ENCODE measurements at regions not wholly inside any gene's neighbourhood (a gene's known extent, or its start where the extent isn't known, plus 50 kb on each side); places are given as distances from the start of the nearest gene placed in this dataset.
"Not testable (repeated sequence)": the region's sequence is repeated elsewhere in the genome, so short reads cannot be mapped to it uniquely, and the experiment has no call there.

- H4K20me1 ChIP-seq (ENCODE audit: low read depth) = no peaks in the 10 kb centered on the region
- H3K4me3 Mint-ChIP-seq = no peak overlapping the region
- H3K27ac Mint-ChIP-seq = no peak overlapping the region
- H3F3A ChIP-seq (ENCODE audit: low read depth) = no peaks in the 10 kb centered on the region
- no peak overlapping the region for H3K9ac ChIP-seq
- peaks cover 4% of the 10 kb centered on the region for H3K9me3 Mint-ChIP-seq
- no peaks in the 10 kb centered on the region for H3K9me3 ChIP-seq (ENCODE audit: low read depth)
- no peaks in the 10 kb centered on the region for H3K79me2 ChIP-seq (ENCODE audit: low read depth)
- H3K27me3 ChIP-seq = no peaks in the 10 kb centered on the region
- H3K4me1 ChIP-seq = no peaks in the 10 kb centered on the region
- H3K4me2 ChIP-seq = no peak overlapping the region
- H3K4me1 Mint-ChIP-seq = no peaks in the 10 kb centered on the region
- TF ChIP-seq CTCF (IDR thresholded peaks at IDR 0.05) (no peak), EZH2 (IDR thresholded peaks at IDR 0.05) (no peak), EZH2phosphoT487 (IDR thresholded peaks at IDR 0.05) (no peak)
- no peaks in the 10 kb centered on the region for H3K36me3 ChIP-seq
- H2AFZ ChIP-seq (replicated peaks) = no peak overlapping the region
- H3K27me3 Mint-ChIP-seq (ENCODE audit: insufficient read depth, low read depth) = no peaks in the 10 kb centered on the region
- DNase-seq (ENCODE audit: low spot score) = no peak
- H3K4me3 ChIP-seq = no peak overlapping the region
- H3K36me3 Mint-ChIP-seq = no peaks in the 10 kb centered on the region
- H3K27ac ChIP-seq = no peak overlapping the region
These were observed 498.6 kb downstream of the ZPLD1 start for GRCh38 chr3:102933377-102933776.

GRCh38 chr3:102936511-102937045 is 501.8 kb downstream of the ZPLD1 start:
- Mint-ChIP-seq H3K9me3 (peaks cover 4% of the 10 kb centered on the region), H3K27ac (no peak overlapping the region), H3K4me1 (no peaks in the 10 kb centered on the region), H3K27me3 (ENCODE audit: insufficient read depth, low read depth) (no peaks in the 10 kb centered on the region), H3K4me3 (no peak overlapping the region), H3K36me3 (no peaks in the 10 kb centered on the region)
- Histone ChIP-seq H3K36me3 (no peaks in the 10 kb centered on the region), H3K79me2 (ENCODE audit: low read depth) (no peaks in the 10 kb centered on the region), H3K9me3 (ENCODE audit: low read depth) (no peaks in the 10 kb centered on the region), H4K20me1 (ENCODE audit: low read depth) (no peaks in the 10 kb centered on the region), H3K27ac (no peak overlapping the region), H3K27me3 (no peaks in the 10 kb centered on the region), H3K4me1 (no peaks in the 10 kb centered on the region), H3K4me2 (no peak overlapping the region), H3K9ac (no peak overlapping the region), H3K4me3 (no peak overlapping the region), H2AFZ (replicated peaks) (no peak overlapping the region), H3F3A (ENCODE audit: low read depth) (no peaks in the 10 kb centered on the region)
- no peak for DNase-seq (ENCODE audit: low spot score)
- no peak for TF ChIP-seq CTCF (IDR thresholded peaks at IDR 0.05)
- no peak for TF ChIP-seq EZH2 (IDR thresholded peaks at IDR 0.05)
- TF ChIP-seq EZH2phosphoT487 (IDR thresholded peaks at IDR 0.05) = no peak

- H3K4me2 ChIP-seq = no peak overlapping the region
- H3K27ac ChIP-seq = no peak overlapping the region
- no peaks in the 10 kb centered on the region for H3K27me3 ChIP-seq
- Mint-ChIP-seq H3K4me1 (no peaks in the 10 kb centered on the region), H3K27ac (no peak overlapping the region), H3K4me3 (no peak overlapping the region), H3K9me3 (no peaks in the 10 kb centered on the region), H3K27me3 (ENCODE audit: insufficient read depth, low read depth) (no peaks in the 10 kb centered on the region), H3K36me3 (no peaks in the 10 kb centered on the region)
- no peak overlapping the region for H2AFZ ChIP-seq (replicated peaks)
- TF ChIP-seq EZH2phosphoT487 (IDR thresholded peaks at IDR 0.05) (no peak), EZH2 (IDR thresholded peaks at IDR 0.05) (no peak), CTCF (IDR thresholded peaks at IDR 0.05) (no peak)
- H3K9ac ChIP-seq = no peak overlapping the region
- H3K4me1 ChIP-seq = no peaks in the 10 kb centered on the region
- H3K79me2 ChIP-seq (ENCODE audit: low read depth) = no peaks in the 10 kb centered on the region
- H3K36me3 ChIP-seq = no peaks in the 10 kb centered on the region
- no peaks in the 10 kb centered on the region for H4K20me1 ChIP-seq (ENCODE audit: low read depth)
- DNase-seq (ENCODE audit: low spot score) = no peak
- no peaks in the 10 kb centered on the region for H3F3A ChIP-seq (ENCODE audit: low read depth)
- H3K4me3 ChIP-seq = no peak overlapping the region
- no peaks in the 10 kb centered on the region for H3K9me3 ChIP-seq (ENCODE audit: low read depth)
These were observed 507.0 kb downstream of the ZPLD1 start for GRCh38 chr3:102941786-102942185.

- not testable (repeated sequence) for H3K9me3 Mint-ChIP-seq, H3K4me1 Mint-ChIP-seq
These were observed 511.6 kb downstream of the ZPLD1 start for GRCh38 chr3:102946445-102946844.

More at GRCh38 chr3:102946445-102946844, 511.6 kb downstream of the ZPLD1 start:
- not testable (repeated sequence) for H3K27ac ChIP-seq; H3K36me3 ChIP-seq; H3K4me1 ChIP-seq; H3F3A ChIP-seq (ENCODE audit: low read depth); H3K79me2 ChIP-seq (ENCODE audit: low read depth); H3K4me3 Mint-ChIP-seq; DNase-seq (ENCODE audit: low spot score); H3K27ac Mint-ChIP-seq; H3K27me3 ChIP-seq; H2AFZ ChIP-seq (replicated peaks); H3K27me3 Mint-ChIP-seq (ENCODE audit: insufficient read depth, low read depth); H3K9me3 ChIP-seq (ENCODE audit: low read depth); H3K4me3 ChIP-seq; H3K9ac ChIP-seq; H4K20me1 ChIP-seq (ENCODE audit: low read depth); H3K4me2 ChIP-seq; H3K36me3 Mint-ChIP-seq

Data from neural progenitor cell (in vitro differentiated cells).